Right lobe of liver (tissue), 6 donors: ENCODE measurements at regions not wholly inside any gene's neighbourhood (a gene's known extent, or its start where the extent isn't known, plus 50 kb on each side); places are given as distances from the start of the nearest gene placed in this dataset.

Experiments used
- ATAC-seq, 4 donors: fragments of 200-7000 bp; cut with Tn5 transposase; one replicate each; pipeline ENCODE4 v1.9.1; 2020; ENCODE audit warnings: mild to moderate bottlenecking in 4 of 4, moderate library complexity in 4 of 4
- DNase-seq, 3 donors: peaks; one replicate each; pipeline ENCODE4 v3.0.0-alpha.2; 2020
- H3K27ac ChIP-seq, 3 donors: fragments of 200-600 bp; one replicate each; pipeline ENCODE4 v1.8.0; 2022
- H3K27me3 ChIP-seq, 2 donors: fragments of 200-600 bp; one replicate each; pipeline ENCODE4 v1.8.0; 2022
- H3K36me3 ChIP-seq, 4 donors: fragments of 200-600 bp; sonication (generic) in 1 of 4; one replicate each; pipeline versions ENCODE4 v1.5.1 to v1.8.0; 2017 to 2022; ENCODE audit warnings: control low read depth in 1 of 4
- H3K4me1 ChIP-seq, 4 donors: fragments of 200-600 bp; sonication (generic) in 1 of 4; one replicate each; pipeline versions ENCODE4 v1.5.1 to v1.8.0; 2017 to 2022; ENCODE audit warnings: control low read depth in 1 of 4
- H3K4me3 ChIP-seq, 3 donors: fragments of 200-600 bp; one replicate each; pipeline ENCODE4 v1.8.0; 2022
- H3K9me3 ChIP-seq, 4 donors: fragments of 200-600 bp; sonication (generic) in 1 of 4; one replicate each; pipeline versions ENCODE4 v1.5.1 to v1.8.0; 2017 to 2022; ENCODE audit warnings: control low read depth in 1 of 4
- POLR2A ChIP-seq: fragments of 450-650 bp; IDR thresholded peaks from one replicate; pipeline ENCODE4 v1.6.1; 2017; ENCODE audit warnings: antibody characterized with exemption, mild to moderate bottlenecking
- WGBS: methylation state at CpG from one replicate; pipeline ENCODE4 v1.1.6; 2018; ENCODE audit warnings: low coverage, low lambda C conversion rate; ENCODE audit not compliant: insufficient coverage; ENCODE audit errors: missing lambda C conversion rate; 5-methylcytosine and 5-hydroxymethylcytosine counted together
- intact Hi-C, 2 donors: fragments of 100-400 bp; cut with DNase I; formaldehyde crosslinking; loops; one replicate each; pipeline versions ENCODE4 v1.11.2 to v1.14.1; 2022
- TF ChIP-seq, protein P1 (sequence below), 4 donors: fragments of 200-600 bp in 3 of 4; fragments of 450-650 bp in 1 of 4; IDR thresholded peaks; one replicate each; pipeline versions ENCODE4 v1.5.1 to v1.8.0; 2016 to 2022; ENCODE audit warnings: antibody characterized with exemption in 4 of 4, mild to moderate bottlenecking in 2 of 4
- donor health status: DM: no; HTN: yes; CAD: no.
- donor health status: DM: no; HTN: no; CAD: no.
- donor health status: DM: no; HTN: no; CAD: no.
- donor health status: DM: no; HTN: yes; CAD: no.
- donor health status: DM: no; HTN: yes; CAD: no.

DNA sequence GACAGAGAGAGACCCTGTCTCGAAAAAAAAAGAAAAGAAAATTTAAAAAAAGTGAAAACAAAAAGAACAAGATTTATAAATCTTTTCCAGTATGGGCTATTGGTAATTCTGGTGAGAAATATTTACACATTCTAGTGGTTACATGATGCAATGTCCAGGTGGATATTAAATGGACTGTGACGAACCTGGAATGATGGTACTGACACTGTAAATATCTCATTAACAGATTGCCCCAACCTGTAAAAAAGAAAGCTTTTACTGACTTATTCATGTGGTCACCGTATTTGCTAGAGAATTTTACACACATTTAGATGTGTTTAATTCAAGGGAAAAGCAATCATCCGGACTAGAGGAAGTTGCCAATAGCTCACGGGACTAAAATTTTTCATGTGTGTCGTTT, 162.1 kb upstream of the LRIG1 start:
- intact Hi-C loops = no loop called here
- Histone ChIP-seq H3K9me3 (no peaks in the 10 kb centered on the region), H3K36me3 (no peaks in the 10 kb centered on the region), H3K4me3 (no peak overlapping the region), H3K4me1 (peaks cover 0 to 6% (median 0%) of the 10 kb centered on the region in 4 donors), H3K27ac (no peak overlapping the region), H3K27me3 (no peaks in the 10 kb centered on the region)
- 71% methylated on average over 6 of the region's 6 CpGs for WGBS
- DNase-seq (no peak), ATAC-seq (no peak)
- TF ChIP-seq, protein P1, sequence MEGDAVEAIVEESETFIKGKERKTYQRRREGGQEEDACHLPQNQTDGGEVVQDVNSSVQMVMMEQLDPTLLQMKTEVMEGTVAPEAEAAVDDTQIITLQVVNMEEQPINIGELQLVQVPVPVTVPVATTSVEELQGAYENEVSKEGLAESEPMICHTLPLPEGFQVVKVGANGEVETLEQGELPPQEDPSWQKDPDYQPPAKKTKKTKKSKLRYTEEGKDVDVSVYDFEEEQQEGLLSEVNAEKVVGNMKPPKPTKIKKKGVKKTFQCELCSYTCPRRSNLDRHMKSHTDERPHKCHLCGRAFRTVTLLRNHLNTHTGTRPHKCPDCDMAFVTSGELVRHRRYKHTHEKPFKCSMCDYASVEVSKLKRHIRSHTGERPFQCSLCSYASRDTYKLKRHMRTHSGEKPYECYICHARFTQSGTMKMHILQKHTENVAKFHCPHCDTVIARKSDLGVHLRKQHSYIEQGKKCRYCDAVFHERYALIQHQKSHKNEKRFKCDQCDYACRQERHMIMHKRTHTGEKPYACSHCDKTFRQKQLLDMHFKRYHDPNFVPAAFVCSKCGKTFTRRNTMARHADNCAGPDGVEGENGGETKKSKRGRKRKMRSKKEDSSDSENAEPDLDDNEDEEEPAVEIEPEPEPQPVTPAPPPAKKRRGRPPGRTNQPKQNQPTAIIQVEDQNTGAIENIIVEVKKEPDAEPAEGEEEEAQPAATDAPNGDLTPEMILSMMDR (IDR thresholded peaks at IDR 0.05) = no peak
- no peak for TF ChIP-seq POLR2A

DNA sequence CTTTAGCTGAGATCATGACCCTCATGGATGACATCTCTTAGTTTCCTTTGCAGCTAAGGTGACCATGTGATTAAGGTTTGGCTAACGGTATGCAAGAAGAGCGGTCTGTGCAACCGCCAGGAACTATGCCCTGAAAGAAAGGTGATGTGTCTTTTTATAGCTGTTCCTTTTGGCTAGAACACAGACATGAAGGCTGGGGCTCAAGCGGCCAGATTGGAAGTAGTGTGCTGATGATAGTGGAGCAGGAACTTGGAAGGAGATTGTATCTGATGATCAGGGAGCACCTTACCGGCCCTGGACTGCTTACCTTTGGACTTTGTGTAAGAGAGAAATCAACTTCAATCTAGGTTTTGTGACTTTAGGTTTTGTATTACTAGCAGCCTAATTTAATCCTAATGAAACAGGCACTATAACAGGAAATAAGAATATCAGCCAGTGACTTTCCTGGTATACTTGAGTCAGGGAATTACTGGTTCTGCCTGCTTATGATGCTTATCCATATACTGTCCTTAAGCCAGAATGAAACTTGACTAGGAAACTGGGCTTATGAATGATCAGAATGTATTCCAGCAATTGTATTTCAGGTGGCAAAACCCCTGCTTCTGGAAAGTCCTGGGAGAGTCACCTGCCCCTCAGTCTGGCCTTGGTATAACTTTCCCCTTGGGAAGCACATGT, 164.3 kb upstream of the LRIG1 start:
- H3K4me1 ChIP-seq = no peaks in the 10 kb centered on the region
- no peak overlapping the region for H3K4me3 ChIP-seq
- no peak overlapping the region for H3K27ac ChIP-seq
- no peak for DNase-seq
- no peaks in the 10 kb centered on the region for H3K27me3 ChIP-seq
- WGBS = 77% methylated on average over 3 of the region's 5 CpGs
- H3K36me3 ChIP-seq = no peaks in the 10 kb centered on the region
- H3K9me3 ChIP-seq = no peaks in the 10 kb centered on the region
- ATAC-seq = no peak
- TF ChIP-seq, protein P1 (IDR thresholded peaks at IDR 0.05) = no peak
- no peak for TF ChIP-seq POLR2A
- intact Hi-C loops = no loop called here

DNA sequence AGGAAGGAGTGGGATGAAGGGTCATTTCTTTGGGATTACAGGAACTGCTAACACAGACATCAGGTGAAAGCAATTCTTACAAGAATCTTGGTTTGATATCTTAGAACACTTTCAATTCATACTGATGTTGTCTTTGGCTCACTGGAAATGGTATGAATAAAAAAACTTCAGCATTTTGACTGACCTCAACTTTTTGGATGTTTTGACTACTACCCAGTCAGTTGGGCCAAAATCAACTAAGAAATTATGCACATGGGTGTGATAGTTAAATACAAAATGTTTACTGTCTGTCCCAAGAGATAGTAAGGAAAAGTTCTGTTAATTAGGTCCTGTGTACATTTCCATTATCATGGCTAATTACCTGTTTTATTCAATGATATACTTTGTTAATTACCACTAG, 165.5 kb upstream of the LRIG1 start:
- TF ChIP-seq POLR2A = no peak
- TF ChIP-seq, protein P1 (IDR thresholded peaks at IDR 0.05) = no peak
- no peaks in the 10 kb centered on the region for H3K27me3 ChIP-seq
- H3K36me3 ChIP-seq = no peaks in the 10 kb centered on the region
- no peak overlapping the region for H3K27ac ChIP-seq
- H3K9me3 ChIP-seq = no peaks in the 10 kb centered on the region
- H3K4me3 ChIP-seq = no peak overlapping the region
- intact Hi-C loops = no loop called here
- DNase-seq (no peak), ATAC-seq (no peak)
- H3K4me1 ChIP-seq = no peaks in the 10 kb centered on the region

DNA sequence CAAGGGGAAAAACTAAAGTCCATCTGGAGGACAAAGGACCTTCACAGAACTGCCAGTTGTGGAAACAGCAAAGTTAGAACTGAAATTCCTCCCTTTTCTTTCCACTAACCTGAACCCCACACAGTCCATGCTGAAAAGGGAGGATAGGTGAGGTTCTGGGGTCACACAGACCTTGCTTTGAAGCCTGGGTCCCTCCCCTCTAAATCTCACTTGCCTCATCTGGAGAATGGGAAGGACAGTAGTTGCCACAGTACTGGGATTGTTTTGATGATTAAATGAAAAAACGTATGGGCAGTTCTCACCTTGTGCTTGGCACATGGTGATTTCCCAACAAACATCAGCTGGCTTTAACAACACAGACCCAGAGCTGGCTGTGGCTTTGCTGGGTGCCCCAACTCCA, 166.4 kb upstream of the LRIG1 start:
- ATAC-seq (no peak), DNase-seq (no peak)
- intact Hi-C loops = no loop called here
- Histone ChIP-seq H3K4me1 (no peaks in the 10 kb centered on the region), H3K27ac (no peak overlapping the region), H3K9me3 (no peaks in the 10 kb centered on the region), H3K4me3 (no peak overlapping the region), H3K36me3 (no peaks in the 10 kb centered on the region), H3K27me3 (no peaks in the 10 kb centered on the region)
- WGBS = 29% methylated on average over 1 of the region's 1 CpG
- TF ChIP-seq, protein P1 (IDR thresholded peaks at IDR 0.05) = no peak
- TF ChIP-seq POLR2A = no peak

DNA sequence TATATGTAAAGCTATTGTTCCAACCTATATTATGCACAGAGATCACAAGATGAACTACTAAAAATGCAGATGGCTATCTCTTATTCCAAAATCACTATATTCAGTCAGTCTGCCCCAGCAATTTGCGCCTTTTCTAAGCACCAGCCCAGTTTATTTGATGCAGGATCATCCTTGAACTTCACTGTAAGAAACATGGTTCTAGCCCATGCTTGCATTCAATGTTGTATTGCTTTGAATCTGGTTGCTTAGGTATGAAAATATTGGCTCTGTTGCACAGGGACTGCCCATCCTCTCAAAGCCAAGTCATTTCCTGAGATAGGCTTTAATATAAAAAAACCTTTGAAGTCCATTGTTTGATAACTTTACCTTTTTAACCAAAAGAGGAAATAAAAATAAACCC, 170.5 kb upstream of the LRIG1 start:
- intact Hi-C loops = no loop called here
- no peak overlapping the region for H3K27ac ChIP-seq
- H3K36me3 ChIP-seq = no peaks in the 10 kb centered on the region
- no peak for TF ChIP-seq POLR2A
- TF ChIP-seq, protein P1 (IDR thresholded peaks at IDR 0.05) = no peak
- H3K4me3 ChIP-seq = no peak overlapping the region
- WGBS = 80% methylated on average over 1 of the region's 1 CpG
- no peak for ATAC-seq
- H3K27me3 ChIP-seq = no peaks in the 10 kb centered on the region
- no peaks in the 10 kb centered on the region for H3K4me1 ChIP-seq
- no peaks in the 10 kb centered on the region for H3K9me3 ChIP-seq
- no peak for DNase-seq
